HG03064 (cell line): ENCODE measurements at regions not wholly inside any gene's neighbourhood (a gene's known extent, or its start where the extent isn't known, plus 50 kb on each side); places are given as distances from the start of the nearest gene placed in this dataset.
"Not testable (repeated sequence)": the region's sequence is repeated elsewhere in the genome, so short reads cannot be mapped to it uniquely, and the experiment has no call there.

Experiments
- ATAC-seq: cut with Tn5 transposase; IDR thresholded peaks from one replicate; pipeline ENCODE4 v1.9.1; 2021; ENCODE audit warnings: low read depth; ENCODE audit not compliant: unreplicated experiment

- no peak for ATAC-seq
These were observed 55.0 kb downstream of the OXSM start for GRCh38 chr3:25844891-25845290.

GRCh38 chr3:25846282-25846681 is 56.4 kb downstream of the OXSM start:
- ATAC-seq, result no peak

GRCh38 chr3:25849091-25849490 is 59.2 kb downstream of the OXSM start:
- ATAC-seq, result no peak

- no peak for ATAC-seq
These were observed 59.9 kb downstream of the OXSM start for GRCh38 chr3:25849641-25850385.

GRCh38 chr3:25851693-25852259 is 61.9 kb downstream of the OXSM start:
- ATAC-seq, result not testable (repeated sequence)

- ATAC-seq, result no peak
These were observed 64.3 kb downstream of the OXSM start for GRCh38 chr3:25854214-25854613.

GRCh38 chr3:25854635-25855034 is 64.7 kb downstream of the OXSM start:
- ATAC-seq, result no peak

GRCh38 chr3:25855266-25855784 is 65.4 kb downstream of the OXSM start:
- no peak for ATAC-seq

GRCh38 chr3:25856902-25857518 is 67.1 kb downstream of the OXSM start:
- peak; percentile 84 for ATAC-seq

- no peak for ATAC-seq
These were observed 71.7 kb downstream of the OXSM start for GRCh38 chr3:25861566-25861965.

- no peak for ATAC-seq
These were observed 73.1 kb downstream of the OXSM start for GRCh38 chr3:25863011-25863415.

- ATAC-seq, result no peak
These were observed 73.6 kb downstream of the OXSM start for GRCh38 chr3:25863416-25863959.

- ATAC-seq, result no peak
These were observed 80.6 kb downstream of the OXSM start for GRCh38 chr3:25870452-25870851.

- ATAC-seq, result peak; percentile 95
These were observed 82.4 kb downstream of the OXSM start for GRCh38 chr3:25872200-25872877.

GRCh38 chr3:25883492-25883891 is 93.6 kb downstream of the OXSM start:
- ATAC-seq, result no peak

- no peak for ATAC-seq
These were observed 95.1 kb downstream of the OXSM start for GRCh38 chr3:25884981-25885380.

GRCh38 chr3:25885544-25885943 is 95.7 kb downstream of the OXSM start:
- no peak for ATAC-seq

GRCh38 chr3:25887907-25888306 is 98.0 kb downstream of the OXSM start:
- ATAC-seq, result no peak

- ATAC-seq, result no peak
These were observed 99.1 kb downstream of the OXSM start for GRCh38 chr3:25888892-25889524.

GRCh38 chr3:25889525-25889917 is 99.6 kb downstream of the OXSM start:
- ATAC-seq, result no peak
